Loucy (cell line): ENCODE measurements at regions not wholly inside any gene's neighbourhood (a gene's known extent, or its start where the extent isn't known, plus 50 kb on each side); places are given as distances from the start of the nearest gene placed in this dataset.

ENCODE experiments used
- CTCF ChIP-seq: fragments of 200-600 bp; sonication (generic); conservative IDR thresholded peaks from 2 replicates; pipeline ENCODE4 v1.5.1; 2014; ENCODE audit warnings: mild to moderate bottlenecking, antibody characterized with exemption, low read length
- EZH2phosphoT487 ChIP-seq: fragments of 200-600 bp; IDR thresholded peaks from 2 replicates; pipeline ENCODE4 v1.6.1; 2018; ENCODE audit warnings: antibody characterized with exemption, mild to moderate bottlenecking, moderate library complexity, borderline replicate concordance

- no peak for TF ChIP-seq CTCF
- TF ChIP-seq EZH2phosphoT487, result no peak
Measured at GRCh38 chr21:23138797-23139196, 2140.6 kb downstream of the NCAM2 start.
